SIG-M5 (cell line): ENCODE measurements at regions not wholly inside any gene's neighbourhood (a gene's known extent, or its start where the extent isn't known, plus 50 kb on each side); places are given as distances from the start of the nearest gene placed in this dataset.
"Not testable (repeated sequence)": the region's sequence is repeated elsewhere in the genome, so short reads cannot be mapped to it uniquely, and the experiment has no call there.

Source experiments
- DNase-seq: peaks from one replicate; lab custom pipeline; 2025; lab: John Stamatoyannopoulos, UW

DNA sequence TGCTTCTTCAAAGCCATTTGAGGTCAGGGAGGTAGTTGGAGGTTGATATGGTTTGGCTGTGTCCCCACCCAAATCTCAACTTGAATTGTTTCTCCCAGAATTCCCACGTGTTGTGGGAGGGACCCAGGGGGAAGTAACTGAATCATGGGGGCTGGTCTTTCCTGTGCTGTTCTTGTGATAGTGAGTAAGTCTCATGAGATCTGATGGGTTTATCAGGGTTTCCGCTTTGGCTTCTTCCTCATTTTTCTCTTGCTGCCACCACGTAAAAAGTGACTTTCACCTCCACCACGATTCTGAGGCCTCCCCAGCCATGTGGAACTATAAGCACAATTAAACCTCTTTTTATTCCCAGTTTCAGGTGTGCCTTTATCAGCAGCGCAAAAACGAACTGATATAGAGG is 62.5 kb upstream of the NFE2L3 start:
- not testable (repeated sequence) for DNase-seq

DNA sequence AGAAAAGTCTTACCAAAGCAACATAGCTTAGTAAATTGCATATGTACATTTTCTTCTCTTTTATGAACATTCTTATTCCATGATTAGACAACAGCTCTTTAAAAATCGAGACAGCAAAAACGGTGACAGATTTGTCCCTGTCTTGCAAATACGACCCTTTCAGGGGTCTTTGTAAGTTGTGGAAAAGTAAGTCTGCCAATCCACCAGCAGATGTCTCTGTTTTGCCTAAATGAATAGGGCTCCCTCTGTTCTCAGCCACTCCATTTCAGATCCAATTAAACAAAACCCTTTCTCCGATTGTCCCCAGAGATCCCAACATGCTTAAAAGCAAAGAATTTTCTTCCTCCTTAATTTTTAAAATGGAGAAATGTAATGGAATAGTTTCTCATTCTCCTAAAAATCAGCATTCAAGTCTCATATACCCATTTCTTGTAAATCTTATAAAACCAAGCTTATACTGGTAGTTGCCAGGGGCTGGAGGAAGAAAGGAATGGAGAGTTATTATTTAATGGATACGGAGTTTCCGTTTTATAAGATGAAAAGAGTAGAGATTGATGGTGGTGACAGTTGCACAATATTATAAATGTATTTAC is 61.0 kb upstream of the NFE2L3 start:
- no peak for DNase-seq

- DNase-seq, result no peak
These were observed 60.1 kb upstream of the NFE2L3 start for GRCh38 chr7:26091933-26092332.

DNA sequence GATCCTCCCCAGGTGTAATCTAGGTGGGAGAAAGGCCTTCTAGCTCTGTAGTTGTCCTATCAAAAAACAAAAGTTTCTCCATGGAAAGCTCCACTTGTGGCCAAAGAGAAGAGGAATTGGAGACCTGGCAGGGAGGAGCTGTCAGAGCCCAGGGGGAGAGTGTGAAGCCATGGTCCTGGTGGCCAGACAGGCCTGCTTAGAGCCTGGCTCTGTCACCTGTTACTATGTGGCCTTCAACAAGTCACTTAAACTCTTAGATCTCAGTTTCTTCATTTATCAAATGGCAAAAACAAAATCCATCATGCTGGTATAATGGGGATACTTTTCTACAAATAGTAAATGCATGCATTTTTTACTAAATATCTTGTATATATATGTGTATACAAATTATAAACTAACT is 59.0 kb upstream of the NFE2L3 start:
- DNase-seq, result no peak

GRCh38 chr7:26096136-26096535 is 55.9 kb upstream of the NFE2L3 start:
- no peak for DNase-seq

DNA sequence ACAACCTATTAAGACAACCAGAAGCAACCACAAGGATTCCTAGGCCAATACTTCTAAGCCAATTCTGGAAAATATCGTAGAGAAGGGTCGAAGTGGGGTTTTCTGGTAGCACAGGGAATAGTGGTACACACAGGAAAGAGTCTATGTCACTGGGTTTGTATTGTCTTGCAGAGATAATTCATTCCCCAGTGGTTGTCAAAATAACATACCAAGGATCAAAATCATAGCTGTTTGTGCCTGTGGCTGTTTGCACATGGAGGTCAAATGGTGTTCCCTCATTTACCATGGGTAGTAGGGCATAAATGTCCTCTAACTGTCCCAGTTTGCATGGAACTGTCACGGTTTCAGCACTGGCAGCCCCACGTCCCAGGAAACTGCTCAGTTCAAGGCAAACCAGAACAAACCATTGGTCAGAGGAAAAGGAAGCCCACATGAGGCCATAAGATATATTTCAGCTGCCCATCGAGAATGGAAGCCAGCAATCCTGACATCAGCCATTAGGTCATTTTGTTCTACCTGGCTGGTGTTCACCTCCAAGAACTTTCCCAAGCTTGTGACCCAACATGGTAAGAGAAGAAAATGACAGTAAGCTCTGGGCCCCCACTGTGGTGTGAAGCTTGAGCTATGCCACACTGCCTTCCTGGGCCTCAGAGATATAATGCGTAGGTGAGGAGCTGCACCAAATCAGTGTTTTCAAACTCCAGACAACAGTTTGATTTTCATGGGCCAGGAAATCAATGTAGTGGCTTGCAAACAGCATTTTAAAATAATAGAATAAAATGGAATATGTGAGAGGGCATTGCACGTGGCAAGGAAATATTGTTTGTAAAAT is 53.9 kb upstream of the NFE2L3 start:
- DNase-seq, result no peak

GRCh38 chr7:26099236-26099635 is 52.8 kb upstream of the NFE2L3 start:
- DNase-seq, result no peak

DNA sequence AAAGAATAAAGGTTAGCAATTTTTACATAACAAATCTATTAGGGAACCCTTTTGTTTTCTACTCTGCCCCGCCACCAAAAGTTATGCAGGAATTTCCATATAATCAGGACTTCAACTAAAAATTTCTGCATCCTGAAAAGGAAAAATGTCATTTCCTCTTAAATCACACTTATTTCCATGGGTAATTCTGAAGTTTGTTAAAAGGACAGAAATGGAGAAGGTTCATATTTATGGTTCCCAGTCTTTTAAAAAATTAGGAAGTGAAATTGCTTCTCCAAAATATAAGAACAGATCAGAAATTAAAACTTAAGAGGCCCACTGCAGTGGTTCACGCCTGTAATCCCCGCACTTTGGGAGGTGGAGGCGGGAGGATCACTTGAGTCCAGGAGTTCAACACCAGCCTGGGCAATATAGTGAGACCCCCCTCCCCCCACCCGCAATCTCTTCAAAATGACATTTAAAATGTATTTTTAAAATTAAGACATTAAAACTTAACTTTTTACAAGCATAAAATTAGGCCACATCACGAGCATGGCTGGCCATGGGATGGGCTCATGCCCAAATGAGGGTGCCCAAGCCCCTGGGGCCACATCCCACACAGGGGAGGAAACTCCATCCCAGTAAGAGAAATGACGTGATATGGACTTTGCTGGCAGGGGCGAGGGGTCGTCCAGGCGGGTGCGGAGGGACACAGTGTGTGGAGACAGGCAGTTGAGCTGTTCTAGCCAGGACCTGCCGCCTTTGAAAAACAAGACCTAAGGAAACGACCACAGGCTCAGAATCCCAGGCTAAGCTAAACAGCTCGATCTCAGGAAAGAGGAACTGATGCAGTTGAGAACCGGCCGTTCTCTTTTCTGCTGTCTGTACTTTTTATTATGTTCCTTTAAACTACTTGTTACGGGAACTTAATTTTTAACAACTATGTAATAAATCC is 51.3 kb upstream of the NFE2L3 start:
- peak; percentile 4 for DNase-seq

DNA sequence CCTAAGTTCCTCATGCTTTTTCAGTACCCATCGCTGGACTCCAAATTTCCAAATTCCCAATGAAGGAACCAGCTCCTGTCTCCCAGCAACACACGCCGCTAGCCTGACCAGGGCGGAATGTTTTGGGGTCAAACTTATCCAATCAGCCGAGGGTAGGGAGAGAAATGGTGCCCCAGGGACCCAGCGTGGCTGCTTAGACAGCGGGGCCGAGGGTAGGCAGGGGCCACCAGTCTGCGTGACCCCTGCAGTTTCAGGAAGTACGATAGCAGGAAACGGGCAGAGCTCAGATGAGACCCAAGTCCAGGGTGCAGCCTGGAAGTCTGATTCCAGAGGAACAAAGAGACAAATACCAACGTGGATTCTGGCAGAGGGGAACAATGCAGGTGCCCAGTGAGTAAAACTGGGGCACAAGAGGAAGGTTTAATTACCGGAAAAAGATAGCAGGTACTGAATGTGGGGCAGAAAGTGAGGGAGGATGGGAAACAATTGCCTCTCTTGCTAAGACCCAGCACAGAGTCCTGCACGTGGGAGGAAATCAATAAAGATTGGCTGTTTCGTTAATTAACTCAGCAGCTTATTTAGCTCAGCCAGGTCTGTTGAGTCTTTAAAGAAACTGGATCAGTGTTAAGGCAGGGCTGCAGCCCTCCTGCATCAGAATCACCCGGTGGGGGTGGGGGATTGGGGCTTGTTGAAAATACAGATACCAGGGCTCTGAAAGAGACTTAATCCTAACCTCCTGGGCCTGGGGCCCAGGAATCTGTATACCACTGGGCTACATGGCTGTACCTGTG is 50.4 kb upstream of the NFE2L3 start:
- no peak for DNase-seq

DNA sequence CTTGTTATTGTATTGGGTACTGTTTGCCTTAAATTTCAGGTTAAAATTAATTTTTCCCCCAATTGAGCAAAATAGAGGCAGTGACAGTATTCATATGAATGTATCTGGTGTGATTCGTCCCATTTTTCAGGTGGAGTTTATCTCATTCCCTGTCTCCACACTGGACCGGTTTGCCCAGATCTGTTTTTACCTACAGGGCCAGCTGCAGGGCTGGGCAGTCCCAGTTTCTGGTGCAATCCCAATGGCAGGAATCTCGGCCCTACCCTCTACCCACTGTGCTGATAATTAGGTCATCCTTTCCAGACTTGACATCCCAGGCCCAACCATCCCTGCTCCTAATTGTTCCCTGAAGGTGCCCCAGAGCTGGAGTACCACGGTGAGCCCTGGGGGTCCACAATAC is 49.8 kb upstream of the NFE2L3 start:
- DNase-seq, result no peak
